CD14-positive monocyte (primary cell): ENCODE measurements at regions not wholly inside any gene's neighbourhood (a gene's known extent, or its start where the extent isn't known, plus 50 kb on each side); places are given as distances from the start of the nearest gene placed in this dataset.

Source experiments
- DNase-seq, 3 donors: peaks; one replicate each; pipeline ENCODE4 v3.0.0-alpha.2; 2011 to 2022
- H2AFZ ChIP-seq: 2 replicates; pipeline ENCODE4 v1.6.0; 2012; ENCODE audit warnings: mild to moderate bottlenecking, low read depth, low read length, inconsistent platforms; ENCODE audit not compliant: insufficient read depth, poor library complexity, severe bottlenecking
- H3K27ac ChIP-seq, 2 donors: 1 replicate in 1 of 2; 2 replicates in 1 of 2; pipeline ENCODE4 v1.5.1; 2012 to 2013; ENCODE audit warnings: low read length in 2 of 2, control low read depth in 1 of 2, inconsistent platforms in 1 of 2, low read depth in 1 of 2, mild to moderate bottlenecking in 1 of 2
- H3K27me3 ChIP-seq, 2 donors: one replicate each; pipeline versions ENCODE4 v1.6.0 to v1.6.1; 2011 to 2013; ENCODE audit warnings: low read length in 2 of 2; ENCODE audit not compliant: control insufficient read depth in 2 of 2, insufficient read depth in 2 of 2
- H3K36me3 ChIP-seq, 2 donors: replicated peaks in 1 of 2; 1 replicate in 1 of 2; 2 replicates in 1 of 2; pipeline versions ENCODE4 v1.5.1 to v1.6.1; 2012 to 2013; ENCODE audit warnings: low read length in 2 of 2, control low read depth in 1 of 2, inconsistent platforms in 1 of 2, mild to moderate bottlenecking in 1 of 2; ENCODE audit not compliant: insufficient read depth in 2 of 2, control insufficient read depth in 1 of 2
- H3K4me1 ChIP-seq, 2 donors: 1 replicate in 1 of 2; 2 replicates in 1 of 2; pipeline versions ENCODE4 v1.5.1 to v1.6.1; 2012 to 2013; ENCODE audit warnings: low read length in 2 of 2, control low read depth in 1 of 2, inconsistent platforms in 1 of 2, mild to moderate bottlenecking in 1 of 2, moderate library complexity in 1 of 2; ENCODE audit not compliant: insufficient read depth in 2 of 2, control insufficient read depth in 1 of 2
- H3K4me2 ChIP-seq: replicated peaks from 2 replicates; pipeline ENCODE3; 2012; ENCODE audit warnings: low read length, moderate library complexity, mild to moderate bottlenecking; ENCODE audit not compliant: poor library complexity, severe bottlenecking; ENCODE audit errors: extremely low read depth
- H3K4me3 ChIP-seq, 3 experiments: fragments of 200-600 bp in 1 of 3; sonication (generic) in 1 of 3; replicated peaks in 1 of 3; 1 replicate in 2 of 3; 2 replicates in 1 of 3; pipeline ENCODE4 v1.5.1; 2011 to 2013; ENCODE audit warnings: low read length in 3 of 3, mild to moderate bottlenecking in 3 of 3, control low read depth in 2 of 3, low read depth in 2 of 3, inconsistent platforms in 1 of 3, moderate library complexity in 1 of 3
- H3K79me2 ChIP-seq: 2 replicates; pipeline ENCODE4 v1.6.0; 2012; ENCODE audit warnings: mild to moderate bottlenecking, control low read depth, inconsistent platforms, low read length, moderate library complexity; ENCODE audit not compliant: insufficient read depth
- H3K9ac ChIP-seq: 2 replicates; pipeline ENCODE4 v1.6.0; 2017; ENCODE audit warnings: low read length, mild to moderate bottlenecking; ENCODE audit not compliant: insufficient read depth, poor library complexity, severe bottlenecking
- H3K9me3 ChIP-seq, 2 donors: replicated peaks in 1 of 2; 1 replicate in 1 of 2; 2 replicates in 1 of 2; pipeline versions ENCODE4 v1.5.1 to v1.6.1; 2012 to 2013; ENCODE audit warnings: low read length in 2 of 2, control low read depth in 1 of 2; ENCODE audit not compliant: control insufficient read depth in 1 of 2, insufficient read depth in 1 of 2
- H4K20me1 ChIP-seq: 2 replicates; pipeline ENCODE4 v1.6.0; 2012; ENCODE audit warnings: mild to moderate bottlenecking, low read length, control low read depth, moderate library complexity; ENCODE audit not compliant: insufficient read depth
- H3K27ac Mint-ChIP-seq, 7 donors: one replicate each; pipeline ENCODE4 v1.8.0; 2020; ENCODE audit warnings: mild to moderate bottlenecking in 7 of 7, mixed read lengths in 7 of 7, moderate library complexity in 6 of 7, inconsistent platforms in 2 of 7
- H3K27me3 Mint-ChIP-seq, 3 donors: one replicate each; pipeline ENCODE4 v1.8.0; 2021 to 2022; ENCODE audit warnings: low read depth in 3 of 3, mild to moderate bottlenecking in 3 of 3, mixed read lengths in 3 of 3, moderate library complexity in 3 of 3, inconsistent platforms in 1 of 3
- H3K36me3 Mint-ChIP-seq, 2 donors: one replicate each; pipeline ENCODE4 v1.8.0; 2020; ENCODE audit warnings: mixed read lengths in 2 of 2, inconsistent platforms in 1 of 2, mild to moderate bottlenecking in 1 of 2
- H3K4me1 Mint-ChIP-seq: one replicate; pipeline ENCODE4 v1.8.0; 2020; ENCODE audit warnings: mild to moderate bottlenecking, mixed read lengths
- H3K4me3 Mint-ChIP-seq, 2 donors: one replicate each; pipeline ENCODE4 v1.8.0; 2020; ENCODE audit warnings: mild to moderate bottlenecking in 2 of 2, mixed read lengths in 2 of 2, moderate library complexity in 1 of 2
- H3K9me3 Mint-ChIP-seq, 7 donors: one replicate each; pipeline ENCODE4 v1.8.0; 2020 to 2022; ENCODE audit warnings: mixed read lengths in 7 of 7, mild to moderate bottlenecking in 6 of 7, moderate library complexity in 6 of 7, inconsistent platforms in 2 of 7
- CTCF ChIP-seq: fragments of 200-600 bp; IDR thresholded peaks from one replicate; pipeline ENCODE4 v1.8.0; 2022; ENCODE audit warnings: antibody characterized with exemption, mild to moderate bottlenecking
- WGBS: methylation state at CpG from one replicate; pipeline ENCODE4 v1.1.5; 2013; ENCODE audit warnings: missing lambda C conversion rate; ENCODE audit not compliant: insufficient coverage; 5-methylcytosine and 5-hydroxymethylcytosine counted together
- intact Hi-C, 2 donors: fragments of 100-400 bp; cut with micrococcal nuclease; formaldehyde crosslinking; loops; one replicate each; pipeline versions ENCODE4 v1.15.0 to v1.15.1; 2023

GRCh38 chr5:163369776-163370385, 67.5 kb upstream of the CCNG1 start:
- Histone ChIP-seq H3K4me2 (no peak overlapping the region), H3K9me3 (peaks cover 4 to 6% of the 10 kb centered on the region in 2 donors), H3K4me3 (no peak overlapping the region), H3K4me1 (peaks cover 0 to 3% of the 10 kb centered on the region in 2 donors), H3K36me3 (no peaks in the 10 kb centered on the region), H3K27me3 (no peaks in the 10 kb centered on the region), H3K79me2 (no peaks in the 10 kb centered on the region), H3K9ac (no peak overlapping the region), H3K27ac (no peak overlapping the region), H4K20me1 (no peaks in the 10 kb centered on the region), H2AFZ (no peak overlapping the region)
- intact Hi-C loops: no loop called here
- Mint-ChIP-seq H3K27ac (no peak overlapping the region), H3K9me3 (peaks cover 4 to 13% (median 9%) of the 10 kb centered on the region in 7 donors), H3K4me3 (no peak overlapping the region), H3K36me3 (peaks cover 0 to 2% of the 10 kb centered on the region in 2 donors), H3K27me3 (no peaks in the 10 kb centered on the region), H3K4me1 (peaks cover 5% of the 10 kb centered on the region)
- no peak for DNase-seq
- TF ChIP-seq CTCF: no peak
- no CpG with 5 or more reads among the region's 1 CpG for WGBS

- Mint-ChIP-seq H3K9me3 (peaks cover 0 to 6% (median 0%) of the 10 kb centered on the region in 7 donors), H3K27ac (no peak overlapping the region), H3K4me3 (no peak overlapping the region), H3K36me3 (no peaks in the 10 kb centered on the region), H3K4me1 (peaks cover 5% of the 10 kb centered on the region), H3K27me3 (peaks cover 0 to 2% (median 0%) of the 10 kb centered on the region in 3 donors)
- intact Hi-C loops: no loop called here
- no peaks in the 10 kb centered on the region for H3K36me3 ChIP-seq
- TF ChIP-seq CTCF: no peak
- WGBS: no CpG with 5 or more reads among the region's 2 CpGs
- no peak for DNase-seq
- no peaks in the 10 kb centered on the region for H3K79me2 ChIP-seq
- no peak overlapping the region for H3K27ac ChIP-seq
- H3K4me1 ChIP-seq: peaks cover 0 to 3% of the 10 kb centered on the region in 2 donors
- H3K9me3 ChIP-seq: no peaks in the 10 kb centered on the region
- H3K4me3 ChIP-seq: no peak overlapping the region
- no peaks in the 10 kb centered on the region for H3K27me3 ChIP-seq
- H3K9ac ChIP-seq: no peak overlapping the region
- H2AFZ ChIP-seq: no peak overlapping the region
- no peak overlapping the region for H3K4me2 ChIP-seq
- no peaks in the 10 kb centered on the region for H4K20me1 ChIP-seq
These were observed 63.8 kb upstream of the CCNG1 start for GRCh38 chr5:163373436-163374084.
